GM19025 (cell line): ENCODE measurements at regions not wholly inside any gene's neighbourhood (a gene's known extent, or its start where the extent isn't known, plus 50 kb on each side); places are given as distances from the start of the nearest gene placed in this dataset.
"Not testable (repeated sequence)": the region's sequence is repeated elsewhere in the genome, so short reads cannot be mapped to it uniquely, and the experiment has no call there.

Experiments
- ATAC-seq: cut with Tn5 transposase; IDR thresholded peaks from one replicate; pipeline ENCODE4 v1.9.1; 2021; ENCODE audit warnings: mild to moderate bottlenecking, low read depth, moderate library complexity; ENCODE audit not compliant: unreplicated experiment

DNA sequence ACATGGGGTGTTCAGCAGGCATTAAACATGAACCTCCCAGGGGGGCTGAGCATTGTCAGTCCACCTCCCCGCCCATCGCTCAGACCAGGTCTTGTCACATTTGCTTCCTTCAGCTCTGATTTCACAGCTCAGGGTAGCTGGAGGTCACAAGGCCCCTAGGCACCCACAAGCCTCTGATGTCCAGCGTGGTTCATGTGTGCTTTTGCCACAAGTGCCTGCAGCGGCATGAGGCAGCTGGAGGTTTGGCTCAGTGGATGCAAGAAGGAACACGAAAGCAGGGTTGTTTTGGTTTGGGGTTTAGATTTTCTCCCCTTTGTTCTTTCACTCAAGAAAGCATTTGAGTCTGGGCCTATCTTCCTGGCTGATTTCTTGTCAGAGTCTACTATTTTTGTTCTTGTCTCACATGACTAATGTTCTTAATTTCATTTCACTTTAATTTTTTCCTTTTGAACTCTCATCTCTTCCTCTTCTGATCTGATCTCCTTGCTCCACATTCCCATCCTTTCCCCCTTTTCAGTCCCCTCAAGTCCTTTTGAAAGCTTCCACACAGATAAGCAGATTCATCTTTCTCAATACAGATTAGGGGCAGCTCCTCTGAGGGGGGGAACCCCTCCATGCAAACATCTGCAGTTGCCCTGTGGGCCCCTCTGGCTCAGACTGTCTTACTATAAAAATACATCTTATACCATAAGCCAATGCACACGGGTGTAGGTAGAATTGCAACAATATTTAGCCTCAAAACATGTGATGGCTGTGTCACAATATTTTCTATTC, 68.1 kb upstream of the CEP85L start:
- peak; percentile 38 for ATAC-seq

- ATAC-seq = peak; percentile 9
Observed at GRCh38 chr6:118718903-118719302, 67.5 kb upstream of the CEP85L start.

DNA sequence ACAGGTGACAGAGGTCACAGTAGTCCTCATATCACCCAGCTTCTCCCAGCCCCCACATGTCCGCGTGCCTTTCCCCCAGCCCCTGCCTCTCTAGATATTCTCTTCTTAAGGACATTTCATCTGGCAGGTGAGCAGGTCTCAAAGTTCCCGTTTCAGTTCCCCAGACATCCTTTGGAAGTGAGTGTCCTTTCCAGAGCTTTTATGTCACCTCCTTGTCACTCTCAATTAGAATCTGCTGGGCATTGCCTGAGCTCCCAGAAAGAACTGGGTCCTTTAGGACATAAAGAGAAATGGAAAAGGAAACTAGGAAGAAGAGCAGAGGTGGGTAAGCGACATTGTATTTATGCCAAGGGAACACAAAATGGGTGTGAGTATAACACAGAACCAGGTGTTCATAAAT, 66.9 kb upstream of the CEP85L start:
- no peak for ATAC-seq

GRCh38 chr6:118717106-118717505, 65.7 kb upstream of the CEP85L start:
- ATAC-seq = no peak

DNA sequence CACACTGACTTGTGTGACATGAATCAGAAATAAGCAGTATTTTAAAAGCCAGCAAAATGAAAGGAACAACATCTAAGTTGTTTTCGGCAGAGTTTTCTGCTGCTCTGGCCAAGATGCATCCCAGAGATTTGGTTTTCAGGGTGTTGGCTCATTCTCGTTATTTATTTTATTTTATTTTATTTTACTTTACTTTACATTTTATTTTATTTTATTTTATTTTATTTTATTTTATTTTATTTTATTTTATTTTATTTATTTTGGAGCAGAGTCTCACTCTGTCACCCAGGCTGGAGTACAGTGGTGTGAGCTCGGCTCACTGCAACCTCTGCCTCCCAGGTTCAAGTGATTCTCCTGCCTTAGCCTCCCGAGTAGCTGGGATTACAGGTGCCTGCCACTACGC, 64.5 kb upstream of the CEP85L start:
- ATAC-seq = not testable (repeated sequence)

DNA sequence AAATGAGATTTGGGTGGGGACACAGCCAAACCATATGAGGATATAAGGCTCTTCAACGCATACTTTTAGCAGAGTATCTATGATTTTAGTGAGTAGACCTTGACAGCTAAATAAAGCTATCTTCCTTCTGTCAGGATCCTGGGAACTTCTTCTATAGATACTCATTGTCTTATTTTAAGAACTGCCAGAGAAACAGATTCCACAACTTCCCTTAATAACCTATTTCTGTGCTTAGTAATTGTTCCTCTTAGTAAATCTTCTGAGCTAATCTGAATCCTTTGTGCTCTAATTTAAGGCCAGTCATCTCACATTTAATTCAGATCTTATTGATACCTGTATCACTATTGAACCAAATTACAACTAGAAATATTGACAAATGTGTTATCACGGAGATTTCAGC, 64.0 kb upstream of the CEP85L start:
- ATAC-seq = no peak

GRCh38 chr6:118714756-118715155, 63.4 kb upstream of the CEP85L start:
- no peak for ATAC-seq

DNA sequence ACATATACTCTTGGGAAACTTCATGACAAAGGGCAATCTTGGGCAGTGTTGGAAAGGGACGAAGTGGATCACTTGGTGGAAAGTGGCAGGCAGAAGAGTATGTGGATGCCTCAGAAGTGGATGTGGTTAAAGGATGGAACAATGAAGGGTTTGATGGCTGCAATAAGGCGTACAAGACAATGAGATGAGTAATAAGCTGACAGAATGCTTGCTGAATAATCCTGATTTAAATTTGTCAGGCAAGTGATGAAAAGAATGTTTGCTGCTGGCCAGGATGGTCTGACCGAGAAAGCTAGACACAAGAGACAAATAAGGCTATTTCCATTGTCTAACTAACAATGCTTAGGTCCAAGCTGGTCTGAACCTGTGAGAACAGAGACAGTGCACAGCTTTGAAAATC, 61.6 kb upstream of the CEP85L start:
- ATAC-seq = no peak

DNA sequence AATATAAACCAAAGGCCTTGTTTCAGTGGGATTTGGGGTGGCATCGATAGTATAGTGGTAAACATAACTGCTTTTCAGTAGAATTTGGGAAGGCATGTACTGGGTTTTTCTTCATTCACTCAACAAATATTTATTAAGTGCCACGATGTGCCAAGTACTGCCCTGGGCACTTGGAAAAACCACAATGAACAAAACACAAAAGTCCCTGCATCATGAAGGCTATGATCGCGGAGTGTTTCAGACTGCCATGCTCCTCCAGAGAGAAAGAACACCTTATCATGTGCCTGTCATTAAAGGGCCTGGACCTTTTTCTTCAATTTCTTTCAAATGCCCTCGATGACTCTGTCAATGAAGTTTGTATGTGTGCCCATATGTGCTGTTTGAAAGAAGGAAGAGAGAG, 59.2 kb upstream of the CEP85L start:
- ATAC-seq = no peak

DNA sequence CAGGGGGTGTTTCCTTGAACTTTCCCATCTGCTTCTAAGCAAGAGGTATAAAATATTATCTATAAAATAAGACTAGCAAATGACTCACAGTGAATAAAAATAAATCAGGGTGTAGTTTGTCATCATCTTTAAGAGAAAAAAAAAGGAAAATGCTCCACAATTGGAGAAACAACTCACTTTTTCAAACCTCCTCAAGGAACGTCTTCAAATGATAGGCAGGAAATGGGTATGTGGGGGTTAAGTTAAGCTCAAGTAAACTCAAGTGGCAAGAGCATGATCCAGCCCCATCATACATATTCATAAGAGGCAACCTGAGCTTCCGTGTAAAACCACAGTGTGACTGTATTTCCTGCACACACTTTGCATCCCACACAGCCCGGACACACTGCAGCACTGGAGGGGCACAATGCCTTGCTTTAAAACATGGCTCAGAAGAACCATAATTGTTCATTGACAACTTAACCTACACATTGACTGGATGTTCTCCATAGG, 58.5 kb upstream of the CEP85L start:
- ATAC-seq = peak; percentile 88

GRCh38 chr6:118708744-118709143, 57.4 kb upstream of the CEP85L start:
- no peak for ATAC-seq

DNA sequence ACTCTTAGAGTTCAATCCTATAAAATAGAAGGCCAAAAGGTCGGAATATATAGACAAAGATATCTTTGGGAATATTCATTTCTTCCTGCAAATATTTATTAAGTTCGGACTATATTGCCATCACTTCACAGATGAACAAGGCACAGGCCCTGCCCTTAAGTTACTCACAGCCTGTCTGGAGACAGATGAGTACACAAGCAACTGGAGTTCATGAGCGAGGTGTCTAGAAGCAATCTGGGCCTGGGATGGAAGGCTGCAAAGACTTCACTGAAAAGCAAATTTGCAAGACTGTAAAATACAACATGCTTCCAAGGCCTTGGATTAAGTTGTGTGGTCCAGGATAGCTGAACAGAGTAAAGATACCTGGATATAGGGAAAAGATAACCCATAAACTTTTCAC, 56.7 kb upstream of the CEP85L start:
- no peak for ATAC-seq

- no peak for ATAC-seq
Observed at GRCh38 chr6:118706702-118707101, 55.3 kb upstream of the CEP85L start.

DNA sequence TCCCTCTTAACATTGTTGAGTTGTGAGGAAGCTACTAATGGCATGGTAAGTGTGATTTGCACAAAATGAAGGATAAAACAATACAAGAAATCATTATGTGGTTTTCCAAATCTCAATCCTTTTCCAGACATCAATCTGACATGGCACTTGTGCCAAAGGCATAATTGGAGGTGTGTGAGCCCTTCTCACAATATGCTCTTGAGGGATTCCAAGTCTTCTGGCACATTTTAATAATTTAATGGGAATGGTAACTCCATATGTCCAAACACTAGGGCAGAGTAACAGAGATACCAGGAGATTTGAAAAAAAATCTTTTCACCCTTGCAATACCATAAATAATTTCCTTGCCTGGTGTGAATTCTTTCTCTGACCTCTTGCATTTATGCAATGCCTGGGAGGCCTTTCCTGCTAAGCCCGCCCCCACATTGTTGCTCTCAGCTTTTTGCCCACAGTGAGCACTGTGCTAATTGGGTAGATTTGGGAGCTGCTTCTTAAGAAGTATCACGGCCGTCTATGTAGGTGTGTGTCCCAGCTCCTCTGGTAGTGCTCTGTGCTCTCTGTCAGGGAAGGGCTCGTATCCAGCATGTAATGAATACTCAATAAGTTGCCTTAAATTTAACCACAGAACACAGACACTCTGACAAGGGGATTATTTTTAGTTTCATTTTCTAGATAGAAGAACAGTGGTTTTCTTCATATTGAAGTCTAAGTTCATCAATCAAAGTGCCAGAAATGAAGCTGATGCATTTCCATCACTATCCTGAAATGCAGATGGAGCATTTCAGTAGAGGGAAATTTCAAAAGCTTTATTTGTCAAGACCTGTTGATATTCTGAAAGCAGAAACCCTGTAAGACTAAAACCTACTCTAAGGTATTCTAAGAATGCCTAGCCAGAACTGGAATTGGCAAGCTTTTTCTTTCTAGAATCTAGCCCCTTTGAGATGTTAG, 54.4 kb upstream of the CEP85L start:
- ATAC-seq = peak; percentile 28

- no peak for ATAC-seq
Observed at GRCh38 chr6:118704915-118705314, 53.5 kb upstream of the CEP85L start.

DNA sequence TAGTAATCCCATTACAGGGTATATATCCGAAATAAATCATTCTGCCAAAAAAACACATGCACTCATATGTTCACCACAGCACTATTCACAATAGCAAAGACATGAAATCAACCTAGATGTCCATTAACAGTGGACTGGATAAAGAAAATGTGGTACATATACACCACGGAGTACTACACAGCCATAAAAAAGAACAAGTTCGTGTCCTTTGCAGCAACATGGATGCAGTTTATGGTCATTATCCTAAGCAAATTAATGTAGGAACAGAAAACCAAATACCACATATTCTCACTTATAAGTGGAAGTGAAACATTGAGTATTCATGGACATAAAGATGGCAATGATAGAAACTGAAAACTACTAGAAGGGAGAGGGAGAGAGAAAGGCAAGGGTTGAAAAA, 49.9 kb upstream of the CEP85L start:
- ATAC-seq = not testable (repeated sequence)
